ENCODE measurements at regions not wholly inside any gene's neighbourhood (a gene's known extent, or its start where the extent isn't known, plus 50 kb on each side); places are given as distances from the start of the nearest gene placed in this dataset.

DNA sequence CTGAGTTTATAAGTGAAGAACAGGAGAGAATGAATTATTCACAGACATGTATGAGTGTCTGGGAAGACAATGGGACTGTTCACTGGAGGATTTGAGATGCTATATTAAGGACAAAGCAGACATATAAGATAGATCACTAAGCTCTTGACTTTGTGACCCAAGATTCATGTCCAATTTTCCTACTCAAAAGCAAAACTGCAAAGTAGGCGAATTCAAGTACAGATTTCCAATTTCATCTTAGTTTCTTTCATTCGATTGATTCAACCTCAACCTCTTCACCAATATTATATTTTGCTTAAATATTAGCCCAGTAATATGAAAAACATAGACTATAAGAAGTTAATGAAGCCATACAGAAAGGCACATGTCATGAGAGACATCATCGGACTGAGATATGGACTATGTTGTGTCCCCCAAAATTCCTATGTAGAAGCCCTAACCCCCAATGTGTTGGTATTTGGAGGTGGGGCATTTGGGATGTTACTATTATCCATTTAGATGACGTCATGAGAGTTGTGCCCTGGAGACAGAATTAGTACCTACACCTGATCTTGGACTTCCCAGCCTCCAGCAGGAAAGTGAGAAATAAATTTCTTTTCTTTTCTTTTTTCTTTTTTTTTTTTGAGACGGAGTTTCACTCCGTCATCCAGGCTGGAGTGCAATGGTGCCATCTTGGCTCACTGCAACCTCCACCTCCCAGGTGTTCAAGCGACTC is 353.7 kb upstream of the AKR1E2 start:
- Mint-ChIP-seq H3K27ac (no peak overlapping the region), H3K9me3 (no peaks in the 10 kb centered on the region), H3K4me1 (peaks cover 27% of the 10 kb centered on the region), H3K27me3 (ENCODE audit: low read depth) (no peaks in the 10 kb centered on the region), H3K4me3 (no peak overlapping the region), H3K36me3 (no peaks in the 10 kb centered on the region)
- DNase-seq (ENCODE audit: low spot score in 2 of 2, unreplicated experiment in 2 of 2): no peak
- TF ChIP-seq, protein P1, sequence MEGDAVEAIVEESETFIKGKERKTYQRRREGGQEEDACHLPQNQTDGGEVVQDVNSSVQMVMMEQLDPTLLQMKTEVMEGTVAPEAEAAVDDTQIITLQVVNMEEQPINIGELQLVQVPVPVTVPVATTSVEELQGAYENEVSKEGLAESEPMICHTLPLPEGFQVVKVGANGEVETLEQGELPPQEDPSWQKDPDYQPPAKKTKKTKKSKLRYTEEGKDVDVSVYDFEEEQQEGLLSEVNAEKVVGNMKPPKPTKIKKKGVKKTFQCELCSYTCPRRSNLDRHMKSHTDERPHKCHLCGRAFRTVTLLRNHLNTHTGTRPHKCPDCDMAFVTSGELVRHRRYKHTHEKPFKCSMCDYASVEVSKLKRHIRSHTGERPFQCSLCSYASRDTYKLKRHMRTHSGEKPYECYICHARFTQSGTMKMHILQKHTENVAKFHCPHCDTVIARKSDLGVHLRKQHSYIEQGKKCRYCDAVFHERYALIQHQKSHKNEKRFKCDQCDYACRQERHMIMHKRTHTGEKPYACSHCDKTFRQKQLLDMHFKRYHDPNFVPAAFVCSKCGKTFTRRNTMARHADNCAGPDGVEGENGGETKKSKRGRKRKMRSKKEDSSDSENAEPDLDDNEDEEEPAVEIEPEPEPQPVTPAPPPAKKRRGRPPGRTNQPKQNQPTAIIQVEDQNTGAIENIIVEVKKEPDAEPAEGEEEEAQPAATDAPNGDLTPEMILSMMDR (IDR thresholded peaks at IDR 0.05; ENCODE audit: unreplicated experiment): no peak

DNA sequence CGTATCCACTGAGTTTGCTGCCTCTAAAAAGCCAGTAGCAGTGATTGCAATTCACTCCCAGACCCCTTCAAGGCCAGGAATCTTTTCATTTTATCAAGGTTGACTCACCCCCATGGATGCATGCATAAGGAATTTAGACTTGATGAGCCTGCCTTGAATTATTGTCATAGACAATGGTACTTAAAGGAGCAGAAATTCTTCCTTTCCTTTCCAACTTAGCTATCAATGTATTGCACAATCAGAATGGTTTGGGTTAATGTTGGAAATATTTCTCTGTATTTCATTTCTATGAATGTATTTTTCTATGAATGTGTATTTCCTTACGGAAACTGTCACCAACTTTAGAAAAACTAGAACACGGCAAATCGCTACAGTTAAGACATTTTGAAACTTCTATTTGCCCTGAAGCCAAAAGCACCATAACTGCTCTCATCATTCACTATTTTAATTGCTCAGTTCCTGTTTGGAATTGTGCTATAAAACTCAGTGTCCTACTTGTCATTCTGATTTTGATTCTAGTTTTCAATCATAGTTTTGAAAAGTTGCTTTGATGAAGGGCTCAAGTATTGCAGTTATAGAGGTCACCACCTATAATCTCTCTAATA is 355.7 kb upstream of the AKR1E2 start:
- Mint-ChIP-seq H3K27ac (no peak overlapping the region), H3K9me3 (no peaks in the 10 kb centered on the region), H3K4me3 (no peak overlapping the region), H3K27me3 (ENCODE audit: low read depth) (no peaks in the 10 kb centered on the region), H3K4me1 (peaks cover 27% of the 10 kb centered on the region), H3K36me3 (no peaks in the 10 kb centered on the region)
- no peak for DNase-seq (ENCODE audit: low spot score in 2 of 2, unreplicated experiment in 2 of 2)
- TF ChIP-seq, protein P1 (IDR thresholded peaks at IDR 0.05; ENCODE audit: unreplicated experiment): no peak

DNA sequence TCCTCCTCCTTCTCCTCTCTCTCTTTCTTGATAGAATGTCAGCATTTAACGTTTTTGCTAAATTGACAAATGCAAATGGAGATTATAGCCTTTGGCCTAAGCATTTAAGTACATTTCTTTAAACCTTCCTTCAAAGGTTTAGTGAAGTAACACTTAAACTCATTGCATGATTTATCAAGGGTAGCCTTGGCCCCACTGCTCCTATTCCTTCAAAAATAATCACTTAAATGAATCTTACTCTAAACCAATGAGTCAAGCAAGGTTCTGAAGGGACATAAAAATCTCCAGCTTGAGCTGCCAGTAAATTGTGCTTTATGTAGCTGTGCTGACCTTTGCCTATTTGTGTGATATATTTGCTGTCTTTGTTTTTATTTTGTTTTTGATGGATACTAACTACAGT is 358.5 kb upstream of the AKR1E2 start:
- Mint-ChIP-seq H3K36me3 (no peaks in the 10 kb centered on the region), H3K27ac (no peak overlapping the region), H3K4me3 (no peak overlapping the region), H3K9me3 (peaks cover 13% of the 10 kb centered on the region), H3K4me1 (peaks cover 13% of the 10 kb centered on the region), H3K27me3 (ENCODE audit: low read depth) (no peaks in the 10 kb centered on the region)
- DNase-seq (ENCODE audit: low spot score in 2 of 2, unreplicated experiment in 2 of 2): no peak
- TF ChIP-seq, protein P1 (IDR thresholded peaks at IDR 0.05; ENCODE audit: unreplicated experiment): no peak

DNA sequence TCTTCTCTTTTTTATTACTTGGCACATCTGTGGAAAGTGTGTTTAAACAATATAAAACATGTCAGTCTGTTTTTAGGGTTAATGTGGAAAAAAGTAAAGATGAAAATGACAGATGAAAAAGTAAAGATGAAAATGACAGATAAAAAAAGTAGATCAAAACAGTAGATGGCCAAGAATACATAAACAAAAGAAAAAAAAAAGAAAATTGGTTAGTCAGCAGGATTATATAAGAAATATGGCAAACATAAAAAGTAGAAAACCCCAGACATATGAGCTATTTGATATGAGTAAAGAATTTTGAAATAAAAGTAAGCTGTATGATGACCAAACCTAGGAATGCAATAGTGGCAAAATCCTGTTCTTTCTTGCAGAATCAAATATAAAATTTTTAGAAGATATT is 365.7 kb upstream of the AKR1E2 start:
- Mint-ChIP-seq H3K4me1 (no peaks in the 10 kb centered on the region), H3K27me3 (ENCODE audit: low read depth) (no peaks in the 10 kb centered on the region), H3K36me3 (no peaks in the 10 kb centered on the region), H3K9me3 (peaks cover 16% of the 10 kb centered on the region), H3K4me3 (no peak overlapping the region), H3K27ac (no peak overlapping the region)
- no peak for DNase-seq (ENCODE audit: low spot score in 2 of 2, unreplicated experiment in 2 of 2)
- TF ChIP-seq, protein P1 (IDR thresholded peaks at IDR 0.05; ENCODE audit: unreplicated experiment): no peak

DNA sequence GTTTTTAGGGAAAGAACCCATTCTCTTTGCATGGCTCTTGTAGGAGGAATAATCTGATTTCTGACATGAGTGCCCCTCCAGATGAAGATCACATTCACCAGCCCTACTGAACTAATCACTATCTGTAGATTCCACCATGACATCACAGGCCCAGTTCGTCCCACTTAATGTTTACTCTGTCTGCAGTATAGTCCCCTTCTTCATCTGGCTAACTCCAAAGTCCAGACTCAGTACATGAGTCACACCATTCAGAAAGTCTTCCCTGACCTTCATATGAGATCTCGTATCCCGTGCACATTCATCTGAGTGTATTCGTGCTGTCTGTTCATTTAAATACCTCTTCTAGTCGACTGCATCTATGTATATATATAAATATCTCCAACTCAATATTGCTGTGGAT is 366.5 kb upstream of the AKR1E2 start:
- Mint-ChIP-seq H3K4me1 (no peaks in the 10 kb centered on the region), H3K9me3 (peaks cover 16% of the 10 kb centered on the region), H3K27me3 (ENCODE audit: low read depth) (no peaks in the 10 kb centered on the region), H3K27ac (no peak overlapping the region), H3K4me3 (no peak overlapping the region), H3K36me3 (no peaks in the 10 kb centered on the region)
- TF ChIP-seq, protein P1 (IDR thresholded peaks at IDR 0.05; ENCODE audit: unreplicated experiment): no peak
- DNase-seq (ENCODE audit: low spot score in 2 of 2, unreplicated experiment in 2 of 2): no peak
